HG03521 (cell line): ENCODE measurements at regions not wholly inside any gene's neighbourhood (a gene's known extent, or its start where the extent isn't known, plus 50 kb on each side); places are given as distances from the start of the nearest gene placed in this dataset.
A peak's percentile ranks its signal among the peaks of the same experiment; 100 is the strongest.
"Not testable (repeated sequence)": the region's sequence is repeated elsewhere in the genome, so short reads cannot be mapped to it uniquely, and the experiment has no call there.

ENCODE experiments used
- ATAC-seq: cut with Tn5 transposase; IDR thresholded peaks from one replicate; pipeline ENCODE4 v1.9.1; 2021; ENCODE audit warnings: mild to moderate bottlenecking, moderate library complexity; ENCODE audit not compliant: unreplicated experiment

GRCh38 chr12:58302487-58303011 lies 361.2 kb downstream of the ATP23 start:
- ATAC-seq = no peak

GRCh38 chr12:58306266-58307000 lies 365.1 kb downstream of the ATP23 start:
- no peak for ATAC-seq

- no peak for ATAC-seq
Measured at GRCh38 chr12:58309806-58310205, 368.4 kb downstream of the ATP23 start.

GRCh38 chr12:58310368-58310767 lies 369.0 kb downstream of the ATP23 start:
- ATAC-seq = no peak

- ATAC-seq = no peak
Measured at GRCh38 chr12:58310809-58311622, 369.6 kb downstream of the ATP23 start.

GRCh38 chr12:58313091-58313855 lies 371.9 kb downstream of the ATP23 start:
- no peak for ATAC-seq

GRCh38 chr12:58314610-58315009 lies 373.2 kb downstream of the ATP23 start:
- no peak for ATAC-seq

- no peak for ATAC-seq
Measured at GRCh38 chr12:58316926-58317325, 375.6 kb downstream of the ATP23 start.

- peak; percentile 71 for ATAC-seq
Measured at GRCh38 chr12:58321414-58321813, 380.0 kb downstream of the ATP23 start.

- ATAC-seq = no peak
Measured at GRCh38 chr12:58323676-58324075, 382.3 kb downstream of the ATP23 start.

- no peak for ATAC-seq
Measured at GRCh38 chr12:58325561-58325960, 384.2 kb downstream of the ATP23 start.

GRCh38 chr12:58326534-58326933 lies 385.2 kb downstream of the ATP23 start:
- no peak for ATAC-seq

GRCh38 chr12:58336581-58337242 lies 395.3 kb downstream of the ATP23 start:
- not testable (repeated sequence) for ATAC-seq

- not testable (repeated sequence) for ATAC-seq
Measured at GRCh38 chr12:58337539-58337938, 396.2 kb downstream of the ATP23 start.

- no peak for ATAC-seq
Measured at GRCh38 chr12:58341791-58342190, 400.4 kb downstream of the ATP23 start.

- ATAC-seq = no peak
Measured at GRCh38 chr12:58342736-58343135, 401.4 kb downstream of the ATP23 start.

- ATAC-seq = peak; percentile 67
Measured at GRCh38 chr12:58346032-58346632, 404.8 kb downstream of the ATP23 start.

- no peak for ATAC-seq
Measured at GRCh38 chr12:58347188-58347587, 405.8 kb downstream of the ATP23 start.

- no peak for ATAC-seq
Measured at GRCh38 chr12:58347691-58348090, 406.3 kb downstream of the ATP23 start.

GRCh38 chr12:58349161-58349560 lies 407.8 kb downstream of the ATP23 start:
- no peak for ATAC-seq
